ENCODE measurements at regions not wholly inside any gene's neighbourhood (a gene's known extent, or its start where the extent isn't known, plus 50 kb on each side); places are given as distances from the start of the nearest gene placed in this dataset.
"Not testable (repeated sequence)": the region's sequence is repeated elsewhere in the genome, so short reads cannot be mapped to it uniquely, and the experiment has no call there.

DNA sequence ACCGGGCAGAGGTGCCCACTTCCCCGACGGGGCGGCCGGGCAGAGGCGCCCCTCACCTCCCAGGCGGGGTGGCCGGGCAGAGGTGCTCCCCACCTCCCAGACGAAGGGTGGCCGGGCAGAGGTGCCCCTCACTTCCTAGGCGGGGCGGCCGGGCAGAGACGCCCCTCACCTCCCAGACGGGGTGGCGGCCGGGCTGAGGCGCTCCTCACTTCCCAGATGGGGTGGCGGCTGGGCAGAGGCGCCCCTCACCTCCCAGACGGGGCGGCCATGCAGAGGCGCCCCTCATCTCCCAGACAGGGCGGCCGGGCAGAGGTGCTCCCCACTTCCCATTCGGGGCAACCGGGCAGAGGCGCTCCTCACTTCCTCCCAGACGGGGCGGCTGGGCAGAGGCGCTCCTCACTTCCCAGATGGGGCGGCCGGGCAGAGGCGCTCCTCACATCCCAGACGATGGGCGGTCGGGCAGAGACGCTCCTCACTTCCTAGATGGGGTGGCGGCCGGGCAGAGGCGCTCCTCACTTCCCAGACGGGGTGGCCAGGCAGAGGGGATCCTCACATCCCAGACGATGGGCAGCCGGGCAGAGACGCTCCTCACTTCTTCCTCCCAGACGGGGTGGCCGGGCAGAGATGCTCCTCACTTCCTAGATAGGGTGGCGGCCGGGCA is 142.3 kb upstream of the NTRK2 start:
- not testable (repeated sequence) for H3K9me3 ChIP-seq (ENCODE audit: control insufficient read depth in 2 of 2, insufficient read depth in 1 of 2, low read length in 1 of 2); H3K4me1 ChIP-seq (ENCODE audit: control insufficient read depth in 2 of 2, insufficient read depth in 2 of 2, low read length in 2 of 2); H3K36me3 ChIP-seq (ENCODE audit: control insufficient read depth in 2 of 2, insufficient read depth in 2 of 2, low read length in 1 of 2); H3K27ac ChIP-seq (ENCODE audit: low read depth in 1 of 2, low read length in 1 of 2); H3K4me3 ChIP-seq (ENCODE audit: low read length in 2 of 2); H3K27me3 ChIP-seq (ENCODE audit: control insufficient read depth in 2 of 2, insufficient read depth in 1 of 2, low read length in 1 of 2); DNase-seq (ENCODE audit: low read depth in 6 of 9, low spot score in 9 of 9)
- WGBS: 99% methylated on average over 49 of the region's 49 CpGs

- WGBS: 69% methylated on average over 10 of the region's 10 CpGs
- not testable (repeated sequence) for DNase-seq (ENCODE audit: low read depth in 6 of 9, low spot score in 9 of 9); H3K4me3 ChIP-seq (ENCODE audit: low read length in 2 of 2); H3K36me3 ChIP-seq (ENCODE audit: control insufficient read depth in 2 of 2, insufficient read depth in 2 of 2, low read length in 1 of 2); H3K9me3 ChIP-seq (ENCODE audit: control insufficient read depth in 2 of 2, insufficient read depth in 1 of 2, low read length in 1 of 2); H3K27me3 ChIP-seq (ENCODE audit: control insufficient read depth in 2 of 2, insufficient read depth in 1 of 2, low read length in 1 of 2); H3K27ac ChIP-seq (ENCODE audit: low read depth in 1 of 2, low read length in 1 of 2); H3K4me1 ChIP-seq (ENCODE audit: control insufficient read depth in 2 of 2, insufficient read depth in 2 of 2, low read length in 2 of 2)
Measured at GRCh38 chr9:84535973-84536372, 133.6 kb upstream of the NTRK2 start.

GRCh38 chr9:84538879-84539278 is 130.7 kb upstream of the NTRK2 start:
- WGBS: 97% methylated on average over 1 of the region's 1 CpG

GRCh38 chr9:84542554-84542953 is 127.0 kb upstream of the NTRK2 start:
- no peak overlapping the region for H3K27ac ChIP-seq (ENCODE audit: low read depth in 1 of 2, low read length in 1 of 2)
- WGBS: 87% methylated on average over 3 of the region's 3 CpGs
- H3K9me3 ChIP-seq (ENCODE audit: control insufficient read depth in 2 of 2, insufficient read depth in 1 of 2, low read length in 1 of 2): no peaks in the 10 kb centered on the region
- no peaks in the 10 kb centered on the region for H3K27me3 ChIP-seq (ENCODE audit: control insufficient read depth in 2 of 2, insufficient read depth in 1 of 2, low read length in 1 of 2)
- no peak for DNase-seq (ENCODE audit: low read depth in 6 of 9, low spot score in 9 of 9)
- H3K4me1 ChIP-seq (ENCODE audit: control insufficient read depth in 2 of 2, insufficient read depth in 2 of 2, low read length in 2 of 2): no peaks in the 10 kb centered on the region
- H3K36me3 ChIP-seq (ENCODE audit: control insufficient read depth in 2 of 2, insufficient read depth in 2 of 2, low read length in 1 of 2): no peaks in the 10 kb centered on the region
- H3K4me3 ChIP-seq (ENCODE audit: low read length in 2 of 2): no peak overlapping the region

More at GRCh38 chr9:84538879-84539278, 130.7 kb upstream of the NTRK2 start:
- no peak for DNase-seq (ENCODE audit: low read depth in 6 of 9, low spot score in 9 of 9)
- Histone ChIP-seq H3K4me3 (ENCODE audit: low read length in 2 of 2) (no peak overlapping the region), H3K9me3 (ENCODE audit: control insufficient read depth in 2 of 2, insufficient read depth in 1 of 2, low read length in 1 of 2) (no peaks in the 10 kb centered on the region), H3K27ac (ENCODE audit: low read depth in 1 of 2, low read length in 1 of 2) (no peak overlapping the region), H3K27me3 (ENCODE audit: control insufficient read depth in 2 of 2, insufficient read depth in 1 of 2, low read length in 1 of 2) (no peaks in the 10 kb centered on the region), H3K36me3 (ENCODE audit: control insufficient read depth in 2 of 2, insufficient read depth in 2 of 2, low read length in 1 of 2) (no peaks in the 10 kb centered on the region), H3K4me1 (ENCODE audit: control insufficient read depth in 2 of 2, insufficient read depth in 2 of 2, low read length in 2 of 2) (no peaks in the 10 kb centered on the region)

DNA sequence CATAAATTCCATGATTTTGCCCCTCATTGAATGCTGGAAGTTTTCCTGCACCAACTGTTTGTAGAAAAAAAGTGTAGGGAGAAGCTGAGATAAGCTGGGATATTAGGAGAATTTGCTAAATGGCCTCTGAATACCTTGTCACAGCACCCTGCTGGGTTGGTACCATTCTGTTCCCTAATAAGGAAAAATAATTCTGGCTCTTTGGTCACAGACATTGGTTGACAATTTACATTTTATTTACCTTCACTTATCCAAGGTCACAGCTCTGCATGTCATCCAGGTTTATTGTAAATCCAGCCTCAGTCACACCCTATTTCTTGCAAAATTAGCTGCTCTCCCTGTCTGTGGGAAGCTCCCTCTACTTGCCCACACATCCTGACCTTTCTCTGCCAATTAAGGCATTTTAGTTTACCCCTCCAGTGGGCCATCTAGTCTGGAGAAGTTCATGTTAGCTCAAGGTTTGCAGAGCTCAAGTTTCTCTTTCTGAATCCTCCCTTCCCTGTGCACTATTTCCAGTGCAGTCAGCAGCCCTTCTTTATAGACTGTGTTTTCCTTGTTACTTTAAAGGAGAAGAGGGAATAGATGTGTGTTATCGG is 115.4 kb upstream of the NTRK2 start:
- Histone ChIP-seq H3K27me3 (ENCODE audit: control insufficient read depth in 2 of 2, insufficient read depth in 1 of 2, low read length in 1 of 2) (no peaks in the 10 kb centered on the region), H3K36me3 (ENCODE audit: control insufficient read depth in 2 of 2, insufficient read depth in 2 of 2, low read length in 1 of 2) (no peaks in the 10 kb centered on the region), H3K4me3 (ENCODE audit: low read length in 2 of 2) (no peak overlapping the region), H3K9me3 (ENCODE audit: control insufficient read depth in 2 of 2, insufficient read depth in 1 of 2, low read length in 1 of 2) (no peaks in the 10 kb centered on the region), H3K27ac (ENCODE audit: low read depth in 1 of 2, low read length in 1 of 2) (no peak overlapping the region), H3K4me1 (ENCODE audit: control insufficient read depth in 2 of 2, insufficient read depth in 2 of 2, low read length in 2 of 2) (no peaks in the 10 kb centered on the region)
- 97% methylated on average over 1 of the region's 1 CpG for WGBS
- no peak for DNase-seq (ENCODE audit: low read depth in 6 of 9, low spot score in 9 of 9)

GRCh38 chr9:84556556-84556955 is 113.0 kb upstream of the NTRK2 start:
- WGBS: 67% methylated on average over 1 of the region's 1 CpG
- no peaks in the 10 kb centered on the region for H3K9me3 ChIP-seq (ENCODE audit: control insufficient read depth in 2 of 2, insufficient read depth in 1 of 2, low read length in 1 of 2)
- no peaks in the 10 kb centered on the region for H3K36me3 ChIP-seq (ENCODE audit: control insufficient read depth in 2 of 2, insufficient read depth in 2 of 2, low read length in 1 of 2)
- H3K27me3 ChIP-seq (ENCODE audit: control insufficient read depth in 2 of 2, insufficient read depth in 1 of 2, low read length in 1 of 2): no peaks in the 10 kb centered on the region
- H3K27ac ChIP-seq (ENCODE audit: low read depth in 1 of 2, low read length in 1 of 2): no peak overlapping the region
- DNase-seq (ENCODE audit: low read depth in 6 of 9, low spot score in 9 of 9): no peak
- no peak overlapping the region for H3K4me3 ChIP-seq (ENCODE audit: low read length in 2 of 2)
- no peaks in the 10 kb centered on the region for H3K4me1 ChIP-seq (ENCODE audit: control insufficient read depth in 2 of 2, insufficient read depth in 2 of 2, low read length in 2 of 2)

- no peaks in the 10 kb centered on the region for H3K4me1 ChIP-seq (ENCODE audit: control insufficient read depth in 2 of 2, insufficient read depth in 2 of 2, low read length in 2 of 2)
- no peak for DNase-seq (ENCODE audit: low read depth in 6 of 9, low spot score in 9 of 9)
- whole genome bisulfite sequencing: 88% methylated on average over 4 of the region's 4 CpGs
- no peaks in the 10 kb centered on the region for H3K9me3 ChIP-seq (ENCODE audit: control insufficient read depth in 2 of 2, insufficient read depth in 1 of 2, low read length in 1 of 2)
- no peaks in the 10 kb centered on the region for H3K36me3 ChIP-seq (ENCODE audit: control insufficient read depth in 2 of 2, insufficient read depth in 2 of 2, low read length in 1 of 2)
- H3K27me3 ChIP-seq (ENCODE audit: control insufficient read depth in 2 of 2, insufficient read depth in 1 of 2, low read length in 1 of 2): no peaks in the 10 kb centered on the region
- no peak overlapping the region for H3K4me3 ChIP-seq (ENCODE audit: low read length in 2 of 2)
- no peak overlapping the region for H3K27ac ChIP-seq (ENCODE audit: low read depth in 1 of 2, low read length in 1 of 2)
Measured at GRCh38 chr9:84557751-84558150, 111.8 kb upstream of the NTRK2 start.

- Histone ChIP-seq H3K27me3 (ENCODE audit: control insufficient read depth in 2 of 2, insufficient read depth in 1 of 2, low read length in 1 of 2) (no peaks in the 10 kb centered on the region), H3K4me3 (ENCODE audit: low read length in 2 of 2) (no peak overlapping the region), H3K27ac (ENCODE audit: low read depth in 1 of 2, low read length in 1 of 2) (no peak overlapping the region), H3K36me3 (ENCODE audit: control insufficient read depth in 2 of 2, insufficient read depth in 2 of 2, low read length in 1 of 2) (no peaks in the 10 kb centered on the region), H3K4me1 (ENCODE audit: control insufficient read depth in 2 of 2, insufficient read depth in 2 of 2, low read length in 2 of 2) (no peaks in the 10 kb centered on the region), H3K9me3 (ENCODE audit: control insufficient read depth in 2 of 2, insufficient read depth in 1 of 2, low read length in 1 of 2) (no peaks in the 10 kb centered on the region)
- no peak for DNase-seq (ENCODE audit: low read depth in 6 of 9, low spot score in 9 of 9)
Measured at GRCh38 chr9:84563691-84564090, 105.8 kb upstream of the NTRK2 start.

DNA sequence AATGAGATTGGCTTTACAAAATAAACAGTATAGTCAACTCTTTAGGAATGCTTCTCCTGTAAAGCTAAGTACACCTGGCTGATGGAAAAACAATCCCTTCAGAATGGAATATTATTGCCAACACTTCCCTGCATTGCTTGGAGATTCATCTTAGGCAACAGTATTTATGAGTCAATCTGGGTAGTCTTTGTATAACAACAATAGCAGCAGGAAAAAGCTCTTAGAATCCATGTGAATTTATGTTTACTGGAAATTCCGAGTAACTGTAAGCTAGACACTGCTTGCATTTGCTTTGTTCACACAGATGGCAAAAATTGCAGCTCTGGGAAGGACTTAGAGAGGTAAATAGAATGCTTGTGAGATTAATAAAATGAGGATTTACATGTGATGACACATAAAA is 101.7 kb upstream of the NTRK2 start:
- Histone ChIP-seq H3K4me1 (ENCODE audit: control insufficient read depth in 2 of 2, insufficient read depth in 2 of 2, low read length in 2 of 2) (no peaks in the 10 kb centered on the region), H3K36me3 (ENCODE audit: control insufficient read depth in 2 of 2, insufficient read depth in 2 of 2, low read length in 1 of 2) (no peaks in the 10 kb centered on the region), H3K4me3 (ENCODE audit: low read length in 2 of 2) (no peak overlapping the region), H3K9me3 (ENCODE audit: control insufficient read depth in 2 of 2, insufficient read depth in 1 of 2, low read length in 1 of 2) (no peaks in the 10 kb centered on the region), H3K27ac (ENCODE audit: low read depth in 1 of 2, low read length in 1 of 2) (no peak overlapping the region), H3K27me3 (ENCODE audit: control insufficient read depth in 2 of 2, insufficient read depth in 1 of 2, low read length in 1 of 2) (no peaks in the 10 kb centered on the region)
- DNase-seq (ENCODE audit: low read depth in 6 of 9, low spot score in 9 of 9): no peak
- 82% methylated on average over 1 of the region's 1 CpG for WGBS
